Psoas muscle (tissue), 7 donors: ENCODE measurements at regions not wholly inside any gene's neighbourhood (a gene's known extent, or its start where the extent isn't known, plus 50 kb on each side); places are given as distances from the start of the nearest gene placed in this dataset.
"Not testable (repeated sequence)": the region's sequence is repeated elsewhere in the genome, so short reads cannot be mapped to it uniquely, and the experiment has no call there.

Source experiments
- ATAC-seq, 4 donors: fragments of 200-7000 bp; cut with Tn5 transposase; one replicate each; pipeline ENCODE4 v1.9.1; 2020; ENCODE audit warnings: moderate library complexity in 3 of 4, mild to moderate bottlenecking in 2 of 4
- DNase-seq, 2 donors: peaks; one replicate each; pipeline ENCODE4 v3.0.0-alpha.2; 2020
- H3K27ac ChIP-seq: fragments of 200-600 bp; one replicate; pipeline ENCODE4 v1.8.0; 2022
- H3K27me3 ChIP-seq, 3 donors: fragments of 200-600 bp in 1 of 3; one replicate each; pipeline versions ENCODE4 v1.6.1 to v1.8.0; 2013 to 2022; ENCODE audit warnings: low read length in 2 of 3, mild to moderate bottlenecking in 2 of 3, moderate library complexity in 1 of 3; ENCODE audit not compliant: insufficient read depth in 3 of 3
- H3K36me3 ChIP-seq, 2 donors: fragments of 200-600 bp in 1 of 2; one replicate each; pipeline versions ENCODE4 v1.6.1 to v1.8.0; 2013 to 2022; ENCODE audit warnings: low read depth in 1 of 2, mild to moderate bottlenecking in 1 of 2, moderate library complexity in 1 of 2; ENCODE audit not compliant: insufficient read depth in 1 of 2
- H3K4me1 ChIP-seq: fragments of 200-600 bp; one replicate; pipeline ENCODE4 v1.8.0; 2022
- H3K4me3 ChIP-seq: fragments of 200-600 bp; one replicate; pipeline ENCODE4 v1.8.0; 2022; ENCODE audit warnings: mild to moderate bottlenecking
- H3K9me3 ChIP-seq: fragments of 200-600 bp; one replicate; pipeline ENCODE4 v1.8.0; 2022
- CTCF ChIP-seq: fragments of 200-600 bp; IDR thresholded peaks from one replicate; pipeline ENCODE4 v1.8.0; 2022; ENCODE audit warnings: antibody characterized with exemption
- WGBS, 3 donors: extraction: QIAGEN DNeasy Blood & Tissue Kit; methylation state at CpG; one replicate each; pipeline versions ENCODE4 v1.1.6 to v1.1.7; 2013; 5-methylcytosine and 5-hydroxymethylcytosine counted together
- intact Hi-C, 2 donors: fragments of 100-400 bp; cut with DNase I; formaldehyde crosslinking; loops; one replicate each; pipeline versions ENCODE4 v1.11.0 to v1.14.2; 2022
- donor health status: healthy with polysubstance abuse.
- donor health status: DM: no; HTN: no; CAD: no; lungs with moderate emphysema.
- donor health status: Bipolar disorder and iron deficiency.
- donor health status: healthy.
- donor health status: DM: yes; HTN: yes; CAD: no.
- donor health status: DM: no; HTN: no; CAD: no.
- donor health status: DM: yes; HTN: yes; CAD: no.

- H3K9me3 ChIP-seq, result no peaks in the 10 kb centered on the region
- H3K27me3 ChIP-seq, result no peaks in the 10 kb centered on the region
- H3K4me3 ChIP-seq, result no peak overlapping the region
- intact Hi-C loops, result no loop called here
- DNase-seq, result no peak
- no peaks in the 10 kb centered on the region for H3K36me3 ChIP-seq
- no peak for TF ChIP-seq CTCF
- WGBS, 3 donors, result 63 to 77% (median 65%) methylated on average over 4 of the region's 4 CpGs
- H3K27ac ChIP-seq, result no peak overlapping the region
- no peak for ATAC-seq
- no peaks in the 10 kb centered on the region for H3K4me1 ChIP-seq
Observed at GRCh38 chr6:125379174-125379573, 77.4 kb upstream of the HDDC2 start.

GRCh38 chr6:125380474-125380873, 78.7 kb upstream of the HDDC2 start:
- Histone ChIP-seq H3K9me3 (no peaks in the 10 kb centered on the region), H3K27ac (no peak overlapping the region), H3K4me3 (no peak overlapping the region), H3K36me3 (no peaks in the 10 kb centered on the region), H3K27me3 (no peaks in the 10 kb centered on the region), H3K4me1 (no peaks in the 10 kb centered on the region)
- WGBS, 3 donors, result 87 to 98% (median 97%) methylated on average over 5 of the region's 5 CpGs
- ATAC-seq, result no peak
- DNase-seq, result no peak
- intact Hi-C loops, result no loop called here
- TF ChIP-seq CTCF, result no peak

GRCh38 chr6:125386337-125386736, 84.6 kb upstream of the HDDC2 start:
- 93 to 100% (median 95%) methylated on average over 1 of the region's 1 CpG for WGBS, 3 donors
- H3K9me3 ChIP-seq, H3K36me3 ChIP-seq, H3K27me3 ChIP-seq, H3K4me1 ChIP-seq, intact Hi-C loops, ATAC-seq, H3K27ac ChIP-seq, DNase-seq, H3K4me3 ChIP-seq: not testable (repeated sequence)

GRCh38 chr6:125392682-125393081, 90.9 kb upstream of the HDDC2 start:
- 71 to 79% (median 73%) methylated on average over 3 of the region's 3 CpGs for WGBS, 3 donors

GRCh38 chr6:125393449-125393858, 91.7 kb upstream of the HDDC2 start:
- Histone ChIP-seq H3K9me3 (no peaks in the 10 kb centered on the region), H3K36me3 (no peaks in the 10 kb centered on the region), H3K4me3 (no peak overlapping the region), H3K4me1 (no peaks in the 10 kb centered on the region), H3K27ac (no peak overlapping the region), H3K27me3 (no peaks in the 10 kb centered on the region)
- ATAC-seq, result no peak
- 78 to 85% (median 78%) methylated on average over 1 of the region's 1 CpG for WGBS, 3 donors
- intact Hi-C loops, result no loop called here
- no peak for TF ChIP-seq CTCF
- no peak for DNase-seq

More at GRCh38 chr6:125392682-125393081, 90.9 kb upstream of the HDDC2 start:
- Histone ChIP-seq H3K4me1 (no peaks in the 10 kb centered on the region), H3K4me3 (no peak overlapping the region), H3K36me3 (no peaks in the 10 kb centered on the region), H3K27ac (no peak overlapping the region), H3K9me3 (no peaks in the 10 kb centered on the region), H3K27me3 (no peaks in the 10 kb centered on the region)
- TF ChIP-seq CTCF, result no peak
- intact Hi-C loops, result no loop called here
- DNase-seq (no peak), ATAC-seq (no peak)
